Colonic mucosa (tissue), 4 donors: ENCODE measurements at regions not wholly inside any gene's neighbourhood (a gene's known extent, or its start where the extent isn't known, plus 50 kb on each side); places are given as distances from the start of the nearest gene placed in this dataset.

Source experiments
- DNase-seq: peaks from one replicate; pipeline ENCODE4 v3.0.0-alpha.2; 2020
- H3K27ac ChIP-seq: fragments of 200-600 bp; one replicate; pipeline ENCODE4 v1.8.0; 2021
- H3K27me3 ChIP-seq: fragments of 200-600 bp; one replicate; pipeline ENCODE4 v1.8.0; 2021
- H3K36me3 ChIP-seq: fragments of 200-600 bp; one replicate; pipeline ENCODE4 v1.8.0; 2021
- H3K4me1 ChIP-seq: fragments of 200-600 bp; one replicate; pipeline ENCODE4 v1.8.0; 2021; ENCODE audit warnings: mild to moderate bottlenecking
- H3K4me3 ChIP-seq: fragments of 200-600 bp; one replicate; pipeline ENCODE4 v1.8.0; 2021
- H3K9ac ChIP-seq, 2 donors: one replicate each; pipeline ENCODE4 v1.7.0; 2013; ENCODE audit warnings: control low read depth in 2 of 2, low read depth in 2 of 2, low read length in 2 of 2
- H3K9me3 ChIP-seq: fragments of 200-600 bp; one replicate; pipeline ENCODE4 v1.8.0; 2021
- intact Hi-C: fragments of 100-400 bp; cut with DNase I; formaldehyde crosslinking; loops from one replicate; pipeline ENCODE4 v1.14.1; 2022
- TF ChIP-seq, protein P1 (sequence below): fragments of 200-600 bp; IDR thresholded peaks from one replicate; pipeline ENCODE4 v1.8.0; 2022; ENCODE audit warnings: antibody characterized with exemption, mild to moderate bottlenecking
- donor health status: healthy.
- donor health status: DM: no; HTN: no; CAD: no.
- donor health status: DM: no; HTN: no; CAD: no.

DNA sequence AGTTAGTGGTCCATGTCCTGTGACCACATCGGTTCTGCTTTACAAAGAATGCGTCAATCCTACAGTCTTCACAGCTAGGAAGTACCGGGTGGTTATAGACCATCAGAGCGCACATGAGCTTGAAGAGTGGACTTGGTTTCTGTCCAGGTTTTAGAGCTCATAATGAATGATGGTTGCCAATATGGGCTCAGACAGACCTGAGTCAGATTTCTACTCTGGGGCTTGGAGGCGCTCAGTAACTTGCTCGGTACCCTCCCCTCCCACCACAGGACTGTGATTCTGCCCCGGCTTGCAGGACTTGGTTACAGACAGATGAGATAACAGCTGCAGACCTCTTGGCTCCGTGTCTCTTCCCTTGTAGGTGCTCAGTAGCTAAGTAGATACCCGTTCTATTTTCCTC lies 284.7 kb downstream of the TSHZ3 start:
- Histone ChIP-seq H3K4me1 (no peaks in the 10 kb centered on the region), H3K36me3 (no peaks in the 10 kb centered on the region), H3K9me3 (no peaks in the 10 kb centered on the region), H3K9ac (no peak overlapping the region), H3K27me3 (no peaks in the 10 kb centered on the region), H3K27ac (no peak overlapping the region), H3K4me3 (no peak overlapping the region)
- DNase-seq: no peak
- intact Hi-C loops: no loop called here
- TF ChIP-seq, protein P1, sequence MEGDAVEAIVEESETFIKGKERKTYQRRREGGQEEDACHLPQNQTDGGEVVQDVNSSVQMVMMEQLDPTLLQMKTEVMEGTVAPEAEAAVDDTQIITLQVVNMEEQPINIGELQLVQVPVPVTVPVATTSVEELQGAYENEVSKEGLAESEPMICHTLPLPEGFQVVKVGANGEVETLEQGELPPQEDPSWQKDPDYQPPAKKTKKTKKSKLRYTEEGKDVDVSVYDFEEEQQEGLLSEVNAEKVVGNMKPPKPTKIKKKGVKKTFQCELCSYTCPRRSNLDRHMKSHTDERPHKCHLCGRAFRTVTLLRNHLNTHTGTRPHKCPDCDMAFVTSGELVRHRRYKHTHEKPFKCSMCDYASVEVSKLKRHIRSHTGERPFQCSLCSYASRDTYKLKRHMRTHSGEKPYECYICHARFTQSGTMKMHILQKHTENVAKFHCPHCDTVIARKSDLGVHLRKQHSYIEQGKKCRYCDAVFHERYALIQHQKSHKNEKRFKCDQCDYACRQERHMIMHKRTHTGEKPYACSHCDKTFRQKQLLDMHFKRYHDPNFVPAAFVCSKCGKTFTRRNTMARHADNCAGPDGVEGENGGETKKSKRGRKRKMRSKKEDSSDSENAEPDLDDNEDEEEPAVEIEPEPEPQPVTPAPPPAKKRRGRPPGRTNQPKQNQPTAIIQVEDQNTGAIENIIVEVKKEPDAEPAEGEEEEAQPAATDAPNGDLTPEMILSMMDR: no peak

DNA sequence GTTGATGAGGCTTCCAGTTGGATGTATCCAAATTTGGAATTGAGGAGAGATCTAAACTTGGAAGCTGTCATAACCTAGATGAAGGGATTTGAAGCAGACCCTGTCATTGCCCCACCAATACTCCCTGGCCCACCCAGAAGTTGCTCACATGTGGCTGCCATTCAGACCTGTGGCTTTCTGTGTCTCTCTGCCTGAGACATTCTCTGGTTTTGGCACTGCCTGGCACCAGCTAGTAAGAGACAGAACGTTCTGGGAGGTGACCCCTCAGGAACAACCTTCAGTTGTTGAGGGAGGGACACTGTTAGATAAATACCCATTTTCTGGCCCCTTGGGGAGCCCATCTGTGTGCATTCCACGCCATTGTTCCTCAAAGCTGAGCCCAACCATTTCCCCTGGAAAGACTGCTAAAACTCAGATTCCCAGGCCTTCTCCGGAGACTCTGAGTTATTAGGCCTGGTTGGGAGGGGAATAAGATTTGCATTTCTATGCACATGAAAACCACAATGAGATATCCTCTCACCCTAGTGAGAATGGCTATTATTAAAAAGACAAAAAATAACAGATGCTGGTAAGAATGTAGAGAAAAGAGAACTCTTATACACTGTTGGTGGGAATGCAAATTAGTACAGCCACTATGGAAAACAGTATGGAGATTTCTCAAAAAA lies 290.4 kb downstream of the TSHZ3 start:
- H3K4me1 ChIP-seq: no peaks in the 10 kb centered on the region
- no peak for DNase-seq
- no peak overlapping the region for H3K4me3 ChIP-seq
- H3K27ac ChIP-seq: no peak overlapping the region
- H3K36me3 ChIP-seq: no peaks in the 10 kb centered on the region
- intact Hi-C loops: no loop called here
- no peaks in the 10 kb centered on the region for H3K9me3 ChIP-seq
- TF ChIP-seq, protein P1: no peak
- H3K27me3 ChIP-seq: no peaks in the 10 kb centered on the region
- no peak overlapping the region for H3K9ac ChIP-seq

DNA sequence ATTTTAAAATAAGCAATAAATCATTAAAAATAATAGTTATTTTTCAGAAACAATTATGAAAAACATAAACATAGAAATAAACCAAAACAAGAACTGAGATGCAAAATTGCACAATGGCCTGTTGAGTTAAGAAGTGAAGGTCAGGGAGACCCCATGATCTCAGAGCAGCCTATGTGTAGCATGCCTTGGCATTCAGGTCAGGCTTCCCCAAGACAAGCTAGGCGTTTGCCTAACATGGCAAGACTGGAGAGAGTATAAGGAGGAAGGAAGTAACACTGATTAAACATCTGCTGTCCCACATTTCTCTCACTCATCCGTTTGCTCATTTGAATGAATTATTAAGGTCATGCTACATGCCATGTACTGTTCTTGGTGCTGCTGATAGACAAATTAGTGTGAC lies 291.8 kb downstream of the TSHZ3 start:
- intact Hi-C loops: no loop called here
- no peaks in the 10 kb centered on the region for H3K9me3 ChIP-seq
- TF ChIP-seq, protein P1: no peak
- DNase-seq: no peak
- no peaks in the 10 kb centered on the region for H3K4me1 ChIP-seq
- H3K4me3 ChIP-seq: no peak overlapping the region
- no peak overlapping the region for H3K9ac ChIP-seq
- no peak overlapping the region for H3K27ac ChIP-seq
- H3K27me3 ChIP-seq: no peaks in the 10 kb centered on the region
- H3K36me3 ChIP-seq: no peaks in the 10 kb centered on the region

DNA sequence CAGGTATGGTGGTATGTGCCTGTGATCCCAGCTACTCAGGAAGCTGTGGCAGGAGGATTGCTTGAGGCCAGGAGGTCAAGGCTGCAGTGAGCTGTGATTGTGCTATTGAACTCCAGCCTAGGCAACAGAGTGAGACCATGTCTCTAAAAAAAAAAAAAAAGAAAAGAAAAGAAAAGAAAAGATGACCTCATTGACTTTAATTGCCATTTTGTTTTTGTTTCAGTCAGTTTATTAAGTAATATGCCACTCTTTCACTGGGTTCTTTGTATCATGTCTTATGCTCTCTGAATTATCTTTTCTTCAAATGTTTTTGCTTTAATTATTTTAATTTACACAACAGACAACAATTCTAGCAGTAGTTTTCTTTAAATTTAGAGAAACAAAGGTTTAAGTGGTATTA lies 293.8 kb downstream of the TSHZ3 start:
- Histone ChIP-seq H3K27ac (no peak overlapping the region), H3K4me1 (no peaks in the 10 kb centered on the region), H3K4me3 (no peak overlapping the region), H3K36me3 (no peaks in the 10 kb centered on the region), H3K9ac (no peak overlapping the region), H3K27me3 (no peaks in the 10 kb centered on the region), H3K9me3 (no peaks in the 10 kb centered on the region)
- DNase-seq: no peak
- intact Hi-C loops: no loop called here
- TF ChIP-seq, protein P1: no peak

DNA sequence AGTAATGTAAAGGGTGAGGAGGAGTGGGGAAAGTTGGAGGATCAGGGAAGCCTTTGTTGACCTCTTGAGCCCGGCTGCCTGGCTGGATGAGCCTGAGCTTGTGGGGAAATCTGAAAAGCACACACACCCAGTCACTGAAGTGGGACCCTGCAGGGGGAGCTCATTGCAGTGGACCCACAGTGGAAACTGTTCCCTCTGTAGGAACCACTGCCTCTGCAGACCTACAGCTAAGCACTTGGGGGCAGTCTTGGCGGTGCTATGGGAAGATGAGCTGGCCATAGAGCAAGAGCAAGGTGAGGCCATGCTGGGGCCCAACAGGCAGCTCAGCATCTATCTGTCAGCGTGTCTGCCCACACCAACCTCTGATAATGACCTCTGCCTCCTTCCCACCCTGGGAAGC lies 294.8 kb downstream of the TSHZ3 start:
- H3K9me3 ChIP-seq: no peaks in the 10 kb centered on the region
- H3K4me3 ChIP-seq: no peak overlapping the region
- TF ChIP-seq, protein P1: peak; percentile 38

More for the DNA sequence above, 294.8 kb downstream of the TSHZ3 start:
- H3K27ac ChIP-seq: no peak overlapping the region
- H3K4me1 ChIP-seq: no peaks in the 10 kb centered on the region
- no peaks in the 10 kb centered on the region for H3K36me3 ChIP-seq
- intact Hi-C loops: no loop called here
- no peaks in the 10 kb centered on the region for H3K27me3 ChIP-seq
- H3K9ac ChIP-seq: no peak overlapping the region
- DNase-seq: peak; percentile 35
